Peyer's patch (tissue), 4 donors: ENCODE measurements at regions not wholly inside any gene's neighbourhood (a gene's known extent, or its start where the extent isn't known, plus 50 kb on each side); places are given as distances from the start of the nearest gene placed in this dataset.

Experiments
- DNase-seq, 3 donors: peaks; one replicate each; pipeline ENCODE4 v3.0.0-alpha.2; 2017 to 2019
- H3K27ac ChIP-seq, 4 donors: fragments of 200-600 bp; sonication (generic); one replicate each; pipeline ENCODE4 v1.5.1; 2016 to 2019
- H3K27me3 ChIP-seq, 2 donors: fragments of 200-600 bp; sonication (generic); one replicate each; pipeline ENCODE4 v1.5.1; 2019
- H3K36me3 ChIP-seq, 3 donors: fragments of 200-600 bp; sonication (generic); one replicate each; pipeline ENCODE4 v1.5.1; 2016 to 2019
- H3K4me1 ChIP-seq, 4 donors: fragments of 200-600 bp; sonication (generic); one replicate each; pipeline ENCODE4 v1.5.1; 2016 to 2019
- H3K4me3 ChIP-seq, 4 donors: fragments of 200-600 bp; sonication (generic); 1 replicate in 3 of 4; 2 replicates in 1 of 4; pipeline ENCODE4 v1.5.1; 2016 to 2019; ENCODE audit warnings: mild to moderate bottlenecking in 1 of 4
- H3K9me3 ChIP-seq, 4 donors: fragments of 200-600 bp; sonication (generic); one replicate each; pipeline ENCODE4 v1.5.1; 2016 to 2019; ENCODE audit warnings: mild to moderate bottlenecking in 1 of 4
- POLR2A ChIP-seq, 2 donors: fragments of 450-650 bp; IDR thresholded peaks; one replicate each; pipeline ENCODE4 v1.5.1; 2017; ENCODE audit warnings: antibody characterized with exemption in 2 of 2, mild to moderate bottlenecking in 2 of 2, moderate library complexity in 2 of 2
- TF ChIP-seq, protein P1 (sequence below), 6 experiments: fragments of 450-650 bp in 4 of 6; fragments of 200-600 bp in 2 of 6; sonication (generic) in 1 of 6; IDR thresholded peaks; one replicate each; pipeline ENCODE4 v1.5.1; 2017 to 2019; ENCODE audit warnings: antibody characterized with exemption in 6 of 6, mild to moderate bottlenecking in 3 of 6, moderate library complexity in 1 of 6

GRCh38 chr6:40321616-40322015, 265.5 kb downstream of the LRFN2 start:
- Histone ChIP-seq H3K27ac (no peak overlapping the region), H3K4me3 (no peak overlapping the region), H3K36me3 (no peaks in the 10 kb centered on the region), H3K4me1 (no peaks in the 10 kb centered on the region), H3K9me3 (no peaks in the 10 kb centered on the region), H3K27me3 (no peaks in the 10 kb centered on the region)
- TF ChIP-seq, protein P1, sequence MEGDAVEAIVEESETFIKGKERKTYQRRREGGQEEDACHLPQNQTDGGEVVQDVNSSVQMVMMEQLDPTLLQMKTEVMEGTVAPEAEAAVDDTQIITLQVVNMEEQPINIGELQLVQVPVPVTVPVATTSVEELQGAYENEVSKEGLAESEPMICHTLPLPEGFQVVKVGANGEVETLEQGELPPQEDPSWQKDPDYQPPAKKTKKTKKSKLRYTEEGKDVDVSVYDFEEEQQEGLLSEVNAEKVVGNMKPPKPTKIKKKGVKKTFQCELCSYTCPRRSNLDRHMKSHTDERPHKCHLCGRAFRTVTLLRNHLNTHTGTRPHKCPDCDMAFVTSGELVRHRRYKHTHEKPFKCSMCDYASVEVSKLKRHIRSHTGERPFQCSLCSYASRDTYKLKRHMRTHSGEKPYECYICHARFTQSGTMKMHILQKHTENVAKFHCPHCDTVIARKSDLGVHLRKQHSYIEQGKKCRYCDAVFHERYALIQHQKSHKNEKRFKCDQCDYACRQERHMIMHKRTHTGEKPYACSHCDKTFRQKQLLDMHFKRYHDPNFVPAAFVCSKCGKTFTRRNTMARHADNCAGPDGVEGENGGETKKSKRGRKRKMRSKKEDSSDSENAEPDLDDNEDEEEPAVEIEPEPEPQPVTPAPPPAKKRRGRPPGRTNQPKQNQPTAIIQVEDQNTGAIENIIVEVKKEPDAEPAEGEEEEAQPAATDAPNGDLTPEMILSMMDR (IDR thresholded peaks at IDR 0.05), result no peak
- TF ChIP-seq POLR2A (IDR thresholded peaks at IDR 0.05), result no peak
- no peak for DNase-seq

GRCh38 chr6:40320947-40321346, 266.2 kb downstream of the LRFN2 start:
- H3K9me3 ChIP-seq, result no peaks in the 10 kb centered on the region
- no peaks in the 10 kb centered on the region for H3K27me3 ChIP-seq
- TF ChIP-seq POLR2A (IDR thresholded peaks at IDR 0.05), result no peak
- TF ChIP-seq, protein P1 (IDR thresholded peaks at IDR 0.05), result no peak
- no peak for DNase-seq
- H3K36me3 ChIP-seq, result no peaks in the 10 kb centered on the region
- no peak overlapping the region for H3K4me3 ChIP-seq
- H3K4me1 ChIP-seq, result no peaks in the 10 kb centered on the region
- no peak overlapping the region for H3K27ac ChIP-seq

DNA sequence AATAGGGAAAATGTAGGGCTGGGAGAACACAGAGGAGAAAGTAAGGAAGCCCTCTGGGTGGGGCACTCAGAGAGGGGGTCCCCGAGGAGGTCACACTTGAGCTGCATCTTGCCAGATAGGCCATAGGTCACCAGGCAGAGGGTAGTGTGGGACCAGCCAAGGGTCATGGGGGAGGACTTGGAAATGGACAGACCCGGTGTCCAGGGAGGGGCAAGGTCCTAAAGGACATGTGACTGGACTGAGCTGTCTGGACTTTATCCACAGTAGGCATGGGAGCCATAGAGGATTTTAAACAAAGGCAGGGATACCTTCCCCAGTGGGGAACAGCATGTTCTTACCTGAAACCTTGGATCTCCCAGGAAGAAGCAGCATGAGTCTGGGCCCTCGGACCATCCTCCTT, 266.7 kb downstream of the LRFN2 start:
- H3K27ac ChIP-seq, result no peak overlapping the region
- H3K27me3 ChIP-seq, result no peaks in the 10 kb centered on the region
- H3K9me3 ChIP-seq, result no peaks in the 10 kb centered on the region
- H3K4me3 ChIP-seq, result no peak overlapping the region
- H3K36me3 ChIP-seq, result no peaks in the 10 kb centered on the region
- H3K4me1 ChIP-seq, result no peaks in the 10 kb centered on the region
- TF ChIP-seq POLR2A (IDR thresholded peaks at IDR 0.05), result no peak
- TF ChIP-seq, protein P1 (IDR thresholded peaks at IDR 0.05), result no peak
- DNase-seq, result no peak

GRCh38 chr6:40319124-40319523, 268.0 kb downstream of the LRFN2 start:
- Histone ChIP-seq H3K36me3 (no peaks in the 10 kb centered on the region), H3K9me3 (no peaks in the 10 kb centered on the region), H3K27ac (no peak overlapping the region), H3K27me3 (no peaks in the 10 kb centered on the region), H3K4me1 (no peaks in the 10 kb centered on the region), H3K4me3 (no peak overlapping the region)
- no peak for DNase-seq
- TF ChIP-seq, protein P1 (IDR thresholded peaks at IDR 0.05), result no peak
- no peak for TF ChIP-seq POLR2A (IDR thresholded peaks at IDR 0.05)

GRCh38 chr6:40315060-40315459, 272.1 kb downstream of the LRFN2 start:
- H3K27me3 ChIP-seq, result no peaks in the 10 kb centered on the region
- TF ChIP-seq, protein P1 (IDR thresholded peaks at IDR 0.05), result no peak
- no peak for TF ChIP-seq POLR2A (IDR thresholded peaks at IDR 0.05)
- no peak for DNase-seq
- no peaks in the 10 kb centered on the region for H3K9me3 ChIP-seq
- H3K36me3 ChIP-seq, result no peaks in the 10 kb centered on the region
- H3K27ac ChIP-seq, result no peak overlapping the region
- H3K4me1 ChIP-seq, result no peaks in the 10 kb centered on the region
- H3K4me3 ChIP-seq, result no peak overlapping the region

- Histone ChIP-seq H3K4me3 (no peak overlapping the region), H3K9me3 (no peaks in the 10 kb centered on the region), H3K4me1 (no peaks in the 10 kb centered on the region), H3K27ac (no peak overlapping the region), H3K36me3 (no peaks in the 10 kb centered on the region), H3K27me3 (no peaks in the 10 kb centered on the region)
- DNase-seq, result no peak
- TF ChIP-seq, protein P1 (IDR thresholded peaks at IDR 0.05), result no peak
- TF ChIP-seq POLR2A (IDR thresholded peaks at IDR 0.05), result no peak
Measured at GRCh38 chr6:40313582-40313981, 273.6 kb downstream of the LRFN2 start.
